IPS-NIHi7 (cell line): ENCODE measurements at regions not wholly inside any gene's neighbourhood (a gene's known extent, or its start where the extent isn't known, plus 50 kb on each side); places are given as distances from the start of the nearest gene placed in this dataset.

ENCODE experiments used
- DNase-seq: peaks from one replicate; pipeline ENCODE4 v3.0.0; 2012; ENCODE audit warnings: mixed read lengths; ENCODE audit errors: extremely low spot score

- DNase-seq = no peak
Measured at GRCh38 chr2:81767187-81767912, 1462.8 kb upstream of the LRRTM1 start.

DNA sequence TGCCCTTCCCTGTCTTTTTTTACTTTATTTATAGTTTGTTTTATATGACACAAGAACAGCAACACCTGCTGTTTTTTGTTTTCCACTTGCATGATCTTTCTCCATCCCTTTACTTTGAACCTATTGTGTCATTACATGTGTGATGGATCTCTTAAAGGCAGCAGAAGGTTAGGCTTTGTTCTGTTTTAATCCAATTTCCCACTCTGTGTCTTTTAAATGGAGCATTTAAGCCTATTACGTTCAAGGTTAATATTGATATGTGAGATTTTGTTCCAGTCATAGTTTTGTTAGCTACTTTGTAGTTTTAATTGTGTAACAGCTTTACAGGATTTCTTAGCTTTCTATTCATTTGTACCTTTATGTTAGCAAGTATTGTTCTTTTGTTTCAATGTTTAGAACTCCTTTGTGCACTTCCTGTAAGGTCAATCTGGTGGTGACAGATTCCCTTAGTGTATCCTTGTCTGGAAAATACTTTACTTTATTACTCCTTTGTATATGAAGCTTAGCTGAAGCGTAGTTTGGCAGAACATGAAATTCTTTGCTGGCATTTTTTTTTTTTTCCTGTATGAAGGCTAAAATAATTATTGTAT is 1443.0 kb upstream of the LRRTM1 start:
- DNase-seq = no peak

GRCh38 chr2:81739966-81740365 is 1435.4 kb upstream of the LRRTM1 start:
- no peak for DNase-seq

DNA sequence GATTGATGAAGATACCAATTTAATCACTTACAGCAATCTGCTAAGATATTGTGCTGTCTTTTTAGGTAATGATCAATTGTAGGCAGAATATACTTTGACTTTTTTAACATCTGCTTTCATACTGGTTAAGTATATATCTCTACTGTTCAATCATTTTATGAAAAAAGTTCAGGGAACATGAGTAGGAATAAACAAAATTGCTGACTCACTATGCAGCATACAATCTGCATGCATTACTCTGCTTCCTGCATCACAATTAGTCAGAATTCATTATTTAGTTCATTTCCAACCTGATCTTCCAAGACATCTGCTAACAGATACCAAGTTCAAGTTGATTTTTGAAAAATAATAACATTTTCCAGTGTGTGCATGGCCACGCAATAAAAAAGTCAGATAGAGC is 1430.4 kb upstream of the LRRTM1 start:
- no peak for DNase-seq

DNA sequence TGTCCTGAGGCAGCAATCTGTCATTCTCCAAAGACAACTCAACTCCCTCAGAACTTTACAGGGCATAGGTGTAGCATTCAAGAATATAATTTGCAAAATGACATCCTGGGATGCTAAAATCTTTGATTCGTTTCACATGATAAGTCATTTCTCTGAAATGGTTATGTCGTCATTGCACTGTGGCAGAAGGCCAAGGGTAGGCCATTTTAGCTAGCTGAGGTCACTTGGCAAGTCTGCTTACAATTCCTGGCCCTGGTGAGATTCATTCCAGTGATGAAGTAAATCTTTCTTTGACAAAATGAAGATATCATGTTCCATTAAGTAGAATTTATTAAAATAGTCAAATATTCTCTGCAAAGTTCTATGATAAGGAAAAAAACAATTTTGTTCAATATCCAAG is 1410.3 kb upstream of the LRRTM1 start:
- no peak for DNase-seq

GRCh38 chr2:81706856-81707255 is 1402.3 kb upstream of the LRRTM1 start:
- DNase-seq = no peak

DNA sequence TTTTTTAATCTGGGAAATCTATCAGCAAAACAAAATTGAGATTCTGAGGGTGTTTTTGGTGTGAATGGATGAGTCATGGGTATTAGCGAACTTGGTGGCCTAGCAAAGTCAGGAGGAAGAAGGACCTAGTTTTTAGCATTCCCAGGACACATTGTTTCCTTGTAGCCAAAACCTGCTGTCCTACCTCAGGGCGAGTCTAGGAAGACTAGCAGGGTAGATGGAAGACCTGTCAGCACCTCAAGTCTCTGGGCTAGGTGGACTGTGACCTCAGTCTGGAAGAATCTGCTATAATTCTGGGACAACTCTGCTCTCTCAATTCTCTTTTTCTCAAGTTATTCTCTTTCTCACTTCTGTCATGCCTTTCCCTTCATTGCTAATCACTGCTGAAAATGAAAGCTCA is 1399.3 kb upstream of the LRRTM1 start:
- DNase-seq = peak; percentile 11

GRCh38 chr2:81692566-81692965 is 1388.0 kb upstream of the LRRTM1 start:
- DNase-seq = no peak

GRCh38 chr2:81675641-81676040 is 1371.1 kb upstream of the LRRTM1 start:
- DNase-seq = no peak

GRCh38 chr2:81672923-81673322 is 1368.4 kb upstream of the LRRTM1 start:
- DNase-seq = no peak

GRCh38 chr2:81672516-81672915 is 1368.0 kb upstream of the LRRTM1 start:
- DNase-seq = no peak

DNA sequence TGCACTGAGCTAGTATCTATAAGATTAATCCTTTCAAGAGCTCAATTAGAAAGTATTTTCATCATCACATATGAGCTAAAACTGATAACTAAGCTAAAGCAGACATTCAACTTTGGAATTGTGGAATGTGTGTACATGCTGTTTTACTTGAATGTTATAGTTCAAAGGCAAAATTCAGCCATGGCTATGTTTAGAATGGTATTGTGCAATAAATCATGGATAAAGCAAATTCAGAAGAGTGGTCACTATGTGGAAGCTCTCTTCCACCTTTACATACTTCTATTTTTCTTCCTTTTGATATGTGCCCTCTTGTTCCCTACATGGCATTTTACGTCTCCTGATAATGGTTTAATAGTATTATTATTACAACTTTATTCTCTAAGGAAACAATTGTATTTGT is 1366.3 kb upstream of the LRRTM1 start:
- no peak for DNase-seq

DNA sequence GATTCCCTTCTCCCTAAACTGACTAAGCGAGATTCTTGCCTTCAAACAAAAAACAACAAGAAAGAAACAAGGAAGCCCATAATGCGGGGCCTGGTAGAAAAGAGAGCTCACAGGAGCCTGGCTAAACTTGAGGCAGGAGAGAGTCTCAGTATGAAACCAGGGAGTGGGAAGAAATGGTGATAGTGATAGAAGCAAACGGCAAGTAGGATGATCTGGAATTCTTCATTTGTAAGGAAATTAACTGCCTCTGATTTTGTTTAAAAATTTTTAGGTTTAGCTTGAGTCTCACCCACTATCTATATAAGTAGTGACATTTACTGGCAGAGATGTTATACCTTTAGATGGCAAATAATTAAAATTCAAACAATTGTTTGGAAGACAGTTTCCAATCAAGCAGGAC is 1356.5 kb upstream of the LRRTM1 start:
- no peak for DNase-seq

DNA sequence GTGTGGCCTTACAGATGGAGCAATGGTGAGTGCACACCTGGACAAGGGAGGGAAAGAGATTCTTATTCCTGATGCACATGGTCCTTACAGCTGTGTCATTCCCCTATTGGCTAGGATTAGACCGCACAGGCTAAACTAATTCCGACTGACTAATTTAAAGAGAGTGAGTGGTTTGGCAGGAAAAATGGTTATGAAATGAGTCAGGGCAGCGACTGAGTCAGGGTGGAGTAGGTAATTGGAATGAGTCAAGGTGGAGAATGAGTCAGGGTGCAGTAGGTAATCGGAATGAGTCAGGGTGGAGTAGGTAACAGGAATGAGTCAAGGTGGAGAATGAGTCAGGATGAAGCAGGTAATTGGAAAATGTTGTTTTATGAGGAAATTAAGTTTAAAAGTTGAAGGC is 1353.7 kb upstream of the LRRTM1 start:
- DNase-seq = no peak

GRCh38 chr2:81650048-81650971 is 1345.8 kb upstream of the LRRTM1 start:
- DNase-seq = no peak

- no peak for DNase-seq
Measured at GRCh38 chr2:81648806-81649205, 1344.3 kb upstream of the LRRTM1 start.

- DNase-seq = no peak
Measured at GRCh38 chr2:81648370-81648769, 1343.8 kb upstream of the LRRTM1 start.

DNA sequence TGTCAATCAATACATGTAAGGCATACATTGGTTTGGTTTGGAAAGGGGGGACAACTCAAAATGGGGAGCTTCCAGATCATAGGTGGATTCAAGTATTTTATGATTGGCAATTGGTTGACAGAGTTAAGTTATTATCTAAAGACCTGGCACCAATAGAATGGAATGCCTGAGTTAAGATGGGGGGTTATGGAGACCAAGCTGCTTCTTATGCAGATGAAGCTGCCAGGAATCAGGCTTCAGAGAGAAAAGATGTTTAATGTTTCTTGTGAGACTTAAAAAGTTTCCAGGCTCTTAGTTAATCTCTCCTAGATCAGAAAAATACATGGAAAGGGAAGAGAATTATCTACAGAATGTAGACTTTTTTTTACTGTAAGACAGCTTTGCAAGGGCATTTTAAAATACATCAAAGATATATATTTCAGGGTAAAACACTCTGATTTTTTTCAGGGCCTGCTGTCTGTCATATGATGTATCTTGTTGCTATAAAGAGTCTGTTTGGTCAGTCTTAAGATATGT is 1343.2 kb upstream of the LRRTM1 start:
- DNase-seq = no peak

DNA sequence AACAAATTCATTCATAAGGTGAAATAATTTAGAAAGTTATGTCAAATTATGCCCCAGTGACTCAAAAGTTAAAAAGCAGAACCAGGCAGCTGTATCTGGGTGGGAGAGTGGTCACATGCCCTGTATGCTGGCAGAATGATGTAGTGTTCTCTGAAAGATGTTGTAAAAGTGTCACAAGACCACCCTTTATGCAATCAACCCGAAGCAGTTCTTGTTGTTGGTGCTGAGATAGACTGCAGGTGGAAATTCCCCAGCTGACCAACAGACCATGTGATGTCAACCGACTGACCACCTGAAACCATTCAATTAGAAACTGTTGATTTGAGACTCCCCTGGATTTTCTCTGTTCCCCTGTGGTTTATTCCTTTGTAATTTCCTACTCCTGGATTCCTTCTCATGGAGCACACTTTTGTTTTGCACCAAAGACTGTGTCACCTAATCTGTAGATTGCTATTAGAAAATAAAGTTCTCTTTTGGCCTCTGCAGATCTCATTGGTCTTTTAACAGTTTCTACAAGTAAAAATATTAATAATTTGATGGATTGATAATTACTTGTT is 1341.3 kb upstream of the LRRTM1 start:
- no peak for DNase-seq

DNA sequence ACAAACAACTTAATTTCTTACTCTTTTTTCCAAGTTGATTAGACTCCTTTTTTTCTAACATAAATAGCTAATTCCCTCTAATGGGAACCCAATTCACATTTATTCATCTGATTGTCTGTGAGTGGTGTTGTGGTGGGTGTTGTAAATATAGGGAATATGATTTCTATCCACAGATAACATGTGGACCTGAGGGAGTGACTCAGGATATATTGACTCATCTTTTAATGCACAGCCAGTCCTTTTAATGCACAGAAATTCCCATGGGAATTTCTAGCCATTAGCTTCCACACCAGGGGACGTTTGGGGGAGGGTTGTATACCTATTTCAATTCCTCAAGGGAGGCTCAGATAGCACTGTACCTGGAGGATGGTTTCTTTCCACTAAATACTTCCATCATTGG is 1339.6 kb upstream of the LRRTM1 start:
- no peak for DNase-seq

GRCh38 chr2:81624825-81625224 is 1320.3 kb upstream of the LRRTM1 start:
- DNase-seq = no peak

DNA sequence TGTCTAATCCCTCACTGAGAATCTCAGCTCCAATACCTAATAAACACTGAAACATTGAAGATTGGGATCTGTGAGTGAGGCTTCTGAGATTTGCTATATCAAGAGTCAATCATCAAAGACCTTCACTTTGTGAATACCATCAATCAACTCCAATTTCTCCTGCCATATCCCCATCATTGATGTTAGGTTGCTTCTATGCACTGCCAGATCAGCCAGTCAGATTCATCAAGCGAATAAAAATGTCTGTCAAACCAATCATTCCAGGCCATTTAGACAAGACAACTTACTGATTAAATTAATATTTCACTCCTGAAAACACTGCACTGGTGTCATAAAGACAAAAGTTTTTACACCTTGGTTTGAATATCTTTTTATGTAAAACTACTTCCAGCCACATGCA is 1295.5 kb upstream of the LRRTM1 start:
- no peak for DNase-seq
